HK-2 (cell line): ENCODE measurements at regions not wholly inside any gene's neighbourhood (a gene's known extent, or its start where the extent isn't known, plus 50 kb on each side); places are given as distances from the start of the nearest gene placed in this dataset.
"Not testable (repeated sequence)": the region's sequence is repeated elsewhere in the genome, so short reads cannot be mapped to it uniquely, and the experiment has no call there.

ENCODE experiments used
- DNase-seq: peaks from one replicate; pipeline ENCODE4 v3.0.0-alpha.2; 2018; ENCODE audit not compliant: unreplicated experiment

DNA sequence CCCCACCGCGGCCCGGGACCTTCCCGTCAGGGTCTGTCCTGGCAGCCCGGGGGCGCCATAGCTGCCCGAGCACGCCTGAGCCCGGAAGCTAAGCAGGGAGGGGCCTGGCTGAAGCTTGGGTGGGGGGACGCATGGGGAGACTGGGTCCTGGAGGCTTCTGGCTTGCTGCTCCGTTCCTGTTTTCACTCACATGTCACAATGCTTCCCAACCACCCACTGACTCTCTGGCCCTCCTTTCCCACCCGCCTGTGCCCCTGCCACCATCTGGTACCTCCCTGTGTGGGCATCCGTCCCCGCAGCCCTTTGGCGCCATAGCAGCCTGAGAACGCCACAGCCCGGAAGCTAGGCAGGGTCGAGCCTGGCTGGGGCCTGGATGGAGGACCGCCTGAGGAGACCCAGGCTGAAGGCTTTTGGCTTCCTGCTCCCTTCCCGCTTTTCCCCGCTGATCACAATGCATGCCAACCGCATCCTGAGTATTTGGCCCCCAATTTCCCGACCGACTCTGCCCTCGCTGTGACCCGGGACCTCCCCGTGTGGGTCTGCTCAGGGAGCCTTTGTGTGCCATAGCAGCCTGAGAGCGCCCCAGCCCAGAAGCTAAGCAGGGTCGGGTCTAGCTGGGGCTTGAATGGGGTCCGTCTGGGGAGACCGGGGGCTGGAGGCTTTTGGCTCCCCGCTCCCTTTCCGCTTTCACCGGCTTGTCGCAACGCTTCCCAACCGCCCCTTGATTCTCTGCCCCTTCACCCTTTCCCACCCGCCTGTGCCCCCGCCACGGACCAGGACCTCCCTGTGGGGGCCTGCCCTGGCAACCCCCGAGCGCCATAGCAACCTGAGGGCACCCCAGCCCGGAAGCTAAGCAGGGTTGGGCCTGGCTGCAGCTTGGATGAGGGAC lies 2290.1 kb downstream of the TP53TG3F start:
- DNase-seq = no peak

GRCh38 chr16:35750157-35750689 lies 2290.8 kb downstream of the TP53TG3F start:
- DNase-seq = no peak

GRCh38 chr16:35750701-35751104 lies 2291.3 kb downstream of the TP53TG3F start:
- no peak for DNase-seq

GRCh38 chr16:35751191-35751941 lies 2292.0 kb downstream of the TP53TG3F start:
- DNase-seq = no peak

GRCh38 chr16:35752012-35752772 lies 2292.8 kb downstream of the TP53TG3F start:
- DNase-seq = no peak

DNA sequence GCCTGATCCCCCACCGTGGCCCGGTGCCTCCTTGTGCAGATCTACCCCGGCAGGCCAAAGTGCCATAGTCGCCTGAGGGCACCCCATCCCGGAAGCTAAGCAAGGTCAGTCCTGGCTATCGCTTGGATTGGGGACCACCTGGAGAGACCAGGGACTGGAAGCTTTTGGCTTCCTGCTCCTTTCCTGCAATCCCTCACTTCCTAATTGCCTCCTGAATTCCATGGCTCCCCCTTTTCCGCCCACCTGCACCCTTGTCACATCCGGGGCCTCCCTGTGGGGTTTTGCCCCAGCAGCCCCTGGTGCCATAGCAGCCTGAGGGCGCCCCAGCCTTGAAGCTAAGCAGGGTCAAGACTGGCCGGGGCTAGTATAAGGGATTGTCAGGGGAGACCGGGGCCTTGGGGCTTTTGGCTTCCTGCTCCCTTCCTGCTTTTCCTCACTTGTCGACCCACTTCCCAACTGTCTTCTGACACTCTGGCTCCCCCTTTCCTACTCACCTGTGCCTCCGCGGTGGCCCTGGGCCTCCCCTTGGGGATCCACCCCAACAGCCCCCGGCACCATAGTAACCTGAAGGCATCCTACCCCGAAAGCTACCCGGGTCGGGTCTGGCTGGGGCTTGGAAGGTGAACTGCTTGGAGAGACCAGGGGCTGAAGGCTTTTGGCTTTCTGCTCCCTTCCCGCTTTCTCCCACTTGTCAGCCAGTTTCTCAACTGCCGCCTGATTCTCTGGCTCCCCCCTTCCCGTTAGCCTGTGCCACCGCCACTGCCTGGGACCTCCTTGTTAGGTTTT lies 2293.6 kb downstream of the TP53TG3F start:
- DNase-seq = no peak

GRCh38 chr16:35753559-35754390 lies 2294.4 kb downstream of the TP53TG3F start:
- no peak for DNase-seq

DNA sequence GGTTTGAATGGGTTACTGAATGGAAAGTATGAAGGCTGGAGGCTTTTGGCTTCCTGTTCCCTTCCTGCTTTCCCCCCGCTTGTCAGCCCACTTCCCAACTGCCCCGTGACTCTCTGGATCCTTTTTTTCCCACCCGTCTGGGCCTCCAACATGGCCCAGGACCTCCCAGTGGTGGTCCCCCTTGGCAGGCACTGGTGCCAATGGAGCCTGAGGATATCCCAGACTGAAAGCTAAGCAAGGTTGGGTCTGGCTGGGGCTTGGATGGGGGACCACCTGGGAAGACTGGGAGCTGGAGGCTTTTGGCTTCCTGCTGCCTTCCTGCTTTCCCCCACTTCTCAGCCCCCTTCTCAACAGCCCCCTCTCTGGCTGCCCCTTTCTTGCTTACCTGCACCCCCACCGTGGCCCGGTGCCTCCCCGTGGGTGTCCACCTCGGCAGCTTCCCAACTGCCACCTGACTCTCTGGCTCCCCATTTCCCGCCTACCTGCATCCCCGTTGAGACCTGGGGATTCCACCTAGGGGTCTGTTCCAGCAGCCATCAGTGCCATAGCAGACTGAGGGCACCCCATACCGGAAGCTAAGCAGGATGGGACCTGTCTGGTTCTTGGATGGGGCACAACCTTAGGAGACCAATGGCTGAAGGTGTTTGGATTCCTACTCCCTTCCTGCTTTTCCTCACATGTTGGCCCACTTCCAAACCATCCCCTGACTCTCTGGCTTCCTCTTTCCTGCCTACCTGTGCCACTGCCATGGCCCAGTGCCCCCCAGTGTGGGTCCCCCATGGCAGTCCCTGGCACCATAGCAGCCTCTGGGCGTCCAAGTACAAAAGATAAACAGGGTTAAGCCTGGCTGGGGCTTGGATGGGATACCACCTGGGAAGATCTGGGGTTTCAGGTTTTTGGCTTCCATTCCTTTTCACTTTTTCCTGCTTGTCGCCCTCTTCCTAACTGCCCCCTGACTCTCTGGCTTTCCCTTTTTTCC lies 2295.3 kb downstream of the TP53TG3F start:
- DNase-seq = no peak

DNA sequence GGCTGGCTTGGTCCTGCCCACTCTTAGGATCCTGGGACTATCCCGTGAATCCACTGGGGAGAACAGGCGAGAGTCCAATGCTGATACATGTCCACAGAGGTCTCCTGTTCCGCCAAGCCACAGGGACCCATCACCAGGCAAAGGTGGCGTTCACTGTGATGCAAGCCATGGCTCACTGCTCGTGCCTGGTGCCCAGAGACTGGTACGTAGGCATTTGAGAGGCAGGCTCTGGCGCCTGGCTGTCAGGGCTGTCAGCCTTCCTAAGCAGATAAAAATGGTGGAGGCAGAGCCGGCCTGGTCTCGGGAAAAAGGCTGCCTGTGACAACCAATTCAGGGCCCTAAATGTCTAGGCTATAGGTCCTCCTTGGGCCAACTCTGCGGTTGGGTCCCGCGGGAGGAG lies 2329.0 kb downstream of the TP53TG3F start:
- no peak for DNase-seq

DNA sequence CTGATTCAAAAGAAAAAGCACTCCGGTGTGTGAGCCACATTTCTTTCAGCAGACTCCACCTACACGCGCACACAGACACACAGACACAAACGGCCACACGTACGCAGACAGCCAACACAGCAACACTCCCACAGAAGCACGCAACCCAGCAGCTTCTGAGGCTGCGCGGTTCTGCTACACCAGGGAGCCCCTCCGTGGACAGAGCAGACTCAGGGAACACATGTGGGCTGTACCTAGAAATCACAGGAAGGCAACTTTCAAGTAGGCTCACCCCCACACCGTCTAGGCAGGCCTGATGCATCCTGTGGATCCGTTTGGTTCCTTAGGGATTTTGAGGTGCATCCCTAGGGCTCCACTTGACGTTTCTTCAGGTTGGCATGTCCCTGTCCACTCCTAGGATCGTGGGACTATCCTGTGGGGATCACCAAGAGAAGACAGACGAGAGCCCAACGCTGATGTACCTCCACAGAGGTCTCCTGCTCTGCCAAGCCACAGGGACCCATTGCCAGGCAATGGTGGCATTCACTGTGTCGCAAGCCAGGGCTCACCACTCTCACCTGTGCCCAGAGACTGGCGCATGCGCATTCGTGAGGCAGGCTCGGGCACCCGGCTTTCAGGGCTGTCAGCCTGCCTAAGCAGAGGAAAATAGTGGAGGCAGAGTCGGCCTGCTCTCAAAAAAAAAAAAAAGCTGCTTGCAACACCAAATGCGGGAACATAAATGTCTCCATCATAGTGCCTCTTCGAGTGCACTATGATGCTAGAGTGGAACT lies 2333.3 kb downstream of the TP53TG3F start:
- no peak for DNase-seq

DNA sequence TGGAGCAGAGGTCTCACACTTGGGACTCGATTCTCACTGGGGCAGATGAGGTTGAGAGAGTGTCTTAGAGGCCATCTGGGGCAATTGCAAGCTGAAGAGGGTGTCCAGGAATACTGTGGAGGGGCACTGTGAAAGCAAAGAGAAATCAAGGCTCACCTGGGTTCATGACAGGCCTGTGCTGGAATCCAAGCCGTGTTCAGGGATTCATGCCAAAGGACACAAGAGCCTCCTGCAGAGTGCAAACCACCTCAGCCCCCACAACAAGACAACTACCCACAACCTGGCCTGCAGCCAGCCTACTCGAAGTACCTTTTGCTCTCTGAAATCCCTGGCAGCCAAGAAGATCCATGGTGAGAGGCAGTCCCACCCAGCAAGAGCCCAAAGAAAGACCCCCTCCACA lies 2334.2 kb downstream of the TP53TG3F start:
- no peak for DNase-seq

GRCh38 chr16:35794896-35795295 lies 2335.5 kb downstream of the TP53TG3F start:
- DNase-seq = no peak

DNA sequence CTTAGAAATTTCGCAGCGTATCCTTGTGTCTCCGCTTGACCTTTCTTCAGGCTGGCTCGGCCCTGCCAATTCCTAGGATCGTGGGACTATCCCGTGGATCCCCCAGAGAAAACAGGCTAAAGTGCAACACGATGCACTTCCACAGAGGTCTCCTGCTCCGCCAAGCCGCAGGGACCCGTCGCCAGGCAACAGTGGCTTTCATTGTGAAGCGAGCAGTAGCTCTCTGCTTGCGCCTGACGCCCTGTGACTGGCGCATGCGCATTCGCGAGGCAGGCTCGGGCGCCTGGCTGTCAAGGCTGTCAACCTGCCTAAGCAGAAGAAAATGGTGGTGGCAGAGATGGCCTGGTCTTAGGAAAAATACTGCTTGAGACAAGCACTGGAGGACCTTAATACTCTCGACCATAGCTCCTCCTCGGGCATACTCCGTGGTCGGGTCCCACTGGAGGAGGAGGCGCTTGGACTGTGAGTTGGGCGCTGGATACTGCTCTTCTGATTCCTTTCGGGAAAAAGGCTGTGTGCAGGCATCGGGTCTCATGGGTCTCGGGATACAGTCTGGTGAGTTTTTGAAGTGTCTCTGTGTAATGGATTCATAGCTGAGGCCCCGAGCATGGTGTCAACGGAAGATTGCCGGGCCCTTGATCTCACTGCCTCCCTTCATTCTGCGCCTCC lies 2336.1 kb downstream of the TP53TG3F start:
- no peak for DNase-seq

GRCh38 chr16:35797811-35798210 lies 2338.4 kb downstream of the TP53TG3F start:
- DNase-seq = no peak

- no peak for DNase-seq
These were observed 2339.5 kb downstream of the TP53TG3F start for GRCh38 chr16:35798885-35799426.

- not testable (repeated sequence) for DNase-seq
These were observed 2345.1 kb downstream of the TP53TG3F start for GRCh38 chr16:35804465-35804864.

DNA sequence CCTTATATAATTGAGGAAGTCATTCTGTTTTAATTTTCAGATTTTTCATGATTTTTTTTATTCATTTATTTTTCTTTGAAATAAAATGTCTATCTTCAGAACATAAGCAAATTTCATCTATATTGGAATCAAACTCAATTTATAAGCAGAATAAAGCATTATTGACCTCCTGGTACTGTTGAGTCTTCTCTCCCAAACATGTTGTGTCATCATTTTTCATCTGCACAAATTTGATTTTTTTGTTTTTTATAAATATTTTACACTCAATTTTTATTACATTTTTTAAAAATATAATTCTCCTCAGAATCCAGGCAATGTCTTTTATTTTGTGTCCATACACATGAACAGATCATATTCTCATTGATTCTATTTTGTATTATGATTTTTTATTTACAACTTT lies 2363.9 kb downstream of the TP53TG3F start:
- no peak for DNase-seq
